PC-9 (cell line): ENCODE measurements at regions not wholly inside any gene's neighbourhood (a gene's known extent, or its start where the extent isn't known, plus 50 kb on each side); places are given as distances from the start of the nearest gene placed in this dataset.

Experiments
- BruUV-seq: library from RNA; stranded (reverse); fragments of 400-500 nt; replicated peaks from 2 replicates; lab custom pipeline; 2021; lab: Mats Ljungman, UMichigan
- CTCF ChIA-PET: fragments of 300-600 bp; sonication (Branson Sonifier 250); formaldehyde crosslinking; loops from one replicate; lab custom pipeline; 2022; ENCODE audit warnings: antibody characterized with exemption; lab: Charles Lee
- POLR2A ChIA-PET: fragments of 300-600 bp; sonication (Branson Sonifier 250); formaldehyde crosslinking; loops from one replicate; lab custom pipeline; 2022; ENCODE audit warnings: antibody characterized with exemption; ENCODE audit not compliant: unreplicated experiment; lab: Charles Lee
- DNase-seq, 2 experiments: peaks; one replicate each; pipeline versions ENCODE4 v3.0.0 to v3.0.0-alpha.2; 2015 to 2022; ENCODE audit warnings: mixed read lengths in 1 of 2
- H2AFZ ChIP-seq: fragments of 200-600 bp; sonication (generic); 2 replicates; pipeline ENCODE4 v1.8.1; 2017; ENCODE audit warnings: antibody characterized with exemption
- H3F3A ChIP-seq: fragments of 200-600 bp; sonication (generic); 2 replicates; pipeline ENCODE4 v1.8.1; 2017; ENCODE audit warnings: antibody characterized with exemption, mild to moderate bottlenecking, low read depth; ENCODE audit not compliant: insufficient read depth
- H3K27ac ChIP-seq: fragments of 200-600 bp; sonication (generic); 2 replicates; pipeline ENCODE4 v1.6.1; 2016; ENCODE audit warnings: mixed run types
- H3K27me3 ChIP-seq: fragments of 200-600 bp; sonication (generic); 2 replicates; pipeline ENCODE4 v1.6.1; 2016; ENCODE audit warnings: low read depth, mixed run types; ENCODE audit not compliant: insufficient read depth
- H3K36me3 ChIP-seq: fragments of 200-600 bp; sonication (generic); 2 replicates; pipeline ENCODE4 v1.6.1; 2016; ENCODE audit warnings: low read depth, mixed run types
- H3K4me1 ChIP-seq: fragments of 200-600 bp; sonication (generic); replicated peaks from 2 replicates; pipeline ENCODE4 v1.6.1; 2016; ENCODE audit warnings: mixed run types; ENCODE audit not compliant: insufficient read depth
- H3K4me2 ChIP-seq: fragments of 200-600 bp; sonication (generic); 2 replicates; pipeline ENCODE4 v1.6.1; 2017; ENCODE audit warnings: mixed run types
- H3K4me3 ChIP-seq: fragments of 200-600 bp; sonication (generic); 2 replicates; pipeline ENCODE4 v1.6.1; 2016; ENCODE audit warnings: mixed run types
- H3K79me2 ChIP-seq: fragments of 200-600 bp; sonication (generic); 2 replicates; pipeline ENCODE4 v1.6.1; 2017; ENCODE audit warnings: low read depth, mixed run types
- H3K9me2 ChIP-seq: fragments of 200-600 bp; sonication (generic); 2 replicates; pipeline ENCODE4 v1.8.1; 2017; ENCODE audit warnings: mild to moderate bottlenecking; ENCODE audit not compliant: insufficient read depth
- H3K9me3 ChIP-seq: fragments of 200-600 bp; sonication (generic); 2 replicates; pipeline ENCODE4 v1.8.1; 2016; ENCODE audit warnings: low read depth; ENCODE audit not compliant: insufficient read depth
- H4K20me1 ChIP-seq: fragments of 200-600 bp; sonication (generic); 2 replicates; pipeline ENCODE4 v1.8.1; 2017; ENCODE audit not compliant: insufficient read depth
- EZH2 ChIP-seq: fragments of 200-600 bp; sonication (generic); IDR thresholded peaks from 2 replicates; pipeline ENCODE4 v1.8.0; 2017; ENCODE audit warnings: antibody characterized with exemption, low read depth
- intact Hi-C: fragments of 100-400 bp; cut with micrococcal nuclease; formaldehyde crosslinking; loops from one replicate; pipeline ENCODE4 v1.10.0; 2022; ENCODE audit not compliant: unreplicated experiment
- TF ChIP-seq, protein P1 (sequence below): fragments of 200-600 bp; sonication (generic); conservative IDR thresholded peaks from 2 replicates; pipeline ENCODE4 v1.6.1; 2017; ENCODE audit warnings: mixed run types, antibody characterized with exemption, mild to moderate bottlenecking, moderate library complexity

DNA sequence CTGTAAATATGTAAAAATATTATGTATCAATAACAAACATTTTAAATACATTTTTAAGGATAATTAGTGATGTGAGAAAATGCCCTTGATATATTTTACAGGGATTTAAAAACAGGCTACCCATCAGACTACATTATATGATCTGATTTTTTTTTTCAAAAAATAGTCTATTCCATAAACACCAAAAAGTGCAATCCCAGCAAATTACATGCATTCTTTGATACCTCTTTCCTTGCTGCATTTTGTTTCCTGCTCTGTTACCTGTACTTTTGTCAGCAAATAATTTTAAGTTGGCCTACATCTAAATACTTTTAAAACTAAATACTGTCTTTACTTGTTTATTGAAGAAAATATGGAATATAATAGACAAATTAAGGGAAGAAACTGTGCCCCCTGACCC is 306.2 kb upstream of the ARID1B start:
- CTCF ChIA-PET = no interaction called here

DNA sequence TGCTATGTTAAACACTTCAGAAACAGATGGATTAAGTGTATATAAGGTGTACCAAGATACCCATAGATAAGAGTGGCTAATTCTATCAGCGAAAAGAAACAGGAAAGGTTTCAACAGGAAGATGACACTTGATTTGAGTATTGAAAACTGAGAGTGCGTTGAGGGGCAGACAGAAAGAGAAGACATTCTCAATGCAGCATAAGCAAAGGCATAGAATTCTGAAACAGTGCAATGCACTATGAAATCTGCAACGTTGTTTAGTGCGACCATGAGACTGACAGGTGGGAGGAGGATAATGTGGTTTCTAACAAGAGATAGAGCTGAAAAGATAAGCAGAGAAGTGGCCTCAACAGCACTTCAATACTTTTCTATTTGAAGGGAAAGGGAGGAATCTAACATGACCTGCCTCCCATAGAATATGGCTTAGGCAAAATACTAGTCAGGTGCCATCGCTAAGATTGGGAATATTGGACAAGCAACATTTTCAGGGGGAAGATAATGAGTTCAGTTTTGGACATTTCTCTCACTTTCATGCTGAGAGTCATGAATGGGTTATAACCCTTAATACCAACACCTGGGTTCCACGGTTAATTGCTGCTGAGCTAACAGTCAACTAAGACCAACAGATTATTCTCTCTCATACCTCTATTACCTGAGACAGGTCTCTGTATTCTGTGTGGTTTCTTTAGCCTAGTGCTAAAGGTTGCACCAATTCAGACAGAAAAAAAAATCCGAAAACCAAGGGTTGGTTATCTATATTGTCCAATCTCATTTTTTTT is 312.9 kb upstream of the ARID1B start:
- no TSS peak for BruUV-seq
- Histone ChIP-seq H3K4me3 (no peak overlapping the region), H3K27ac (no peak overlapping the region), H3K4me1 (no peaks in the 10 kb centered on the region), H3F3A (no peaks in the 10 kb centered on the region), H3K9me3 (no peaks in the 10 kb centered on the region), H4K20me1 (no peaks in the 10 kb centered on the region), H3K4me2 (no peak overlapping the region), H2AFZ (no peak overlapping the region), H3K27me3 (no peaks in the 10 kb centered on the region), H3K9me2 (no peaks in the 10 kb centered on the region), H3K79me2 (no peaks in the 10 kb centered on the region), H3K36me3 (no peaks in the 10 kb centered on the region)
- DNase-seq = no peak
- intact Hi-C loops = no loop called here
- POLR2A ChIA-PET = no interaction called here
- CTCF ChIA-PET = no interaction called here
- TF ChIP-seq, protein P1, sequence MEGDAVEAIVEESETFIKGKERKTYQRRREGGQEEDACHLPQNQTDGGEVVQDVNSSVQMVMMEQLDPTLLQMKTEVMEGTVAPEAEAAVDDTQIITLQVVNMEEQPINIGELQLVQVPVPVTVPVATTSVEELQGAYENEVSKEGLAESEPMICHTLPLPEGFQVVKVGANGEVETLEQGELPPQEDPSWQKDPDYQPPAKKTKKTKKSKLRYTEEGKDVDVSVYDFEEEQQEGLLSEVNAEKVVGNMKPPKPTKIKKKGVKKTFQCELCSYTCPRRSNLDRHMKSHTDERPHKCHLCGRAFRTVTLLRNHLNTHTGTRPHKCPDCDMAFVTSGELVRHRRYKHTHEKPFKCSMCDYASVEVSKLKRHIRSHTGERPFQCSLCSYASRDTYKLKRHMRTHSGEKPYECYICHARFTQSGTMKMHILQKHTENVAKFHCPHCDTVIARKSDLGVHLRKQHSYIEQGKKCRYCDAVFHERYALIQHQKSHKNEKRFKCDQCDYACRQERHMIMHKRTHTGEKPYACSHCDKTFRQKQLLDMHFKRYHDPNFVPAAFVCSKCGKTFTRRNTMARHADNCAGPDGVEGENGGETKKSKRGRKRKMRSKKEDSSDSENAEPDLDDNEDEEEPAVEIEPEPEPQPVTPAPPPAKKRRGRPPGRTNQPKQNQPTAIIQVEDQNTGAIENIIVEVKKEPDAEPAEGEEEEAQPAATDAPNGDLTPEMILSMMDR = no peak
- no peak for TF ChIP-seq EZH2

More for the DNA sequence above, 306.2 kb upstream of the ARID1B start:
- H3K4me2 ChIP-seq = no peak overlapping the region
- TF ChIP-seq EZH2 = no peak
- TF ChIP-seq, protein P1 = no peak
- no peaks in the 10 kb centered on the region for H3K4me1 ChIP-seq
- no peaks in the 10 kb centered on the region for H3F3A ChIP-seq
- H3K36me3 ChIP-seq = no peaks in the 10 kb centered on the region
- no peak for DNase-seq
- intact Hi-C loops = no loop called here
- H3K27ac ChIP-seq = no peak overlapping the region
- no peaks in the 10 kb centered on the region for H3K79me2 ChIP-seq
- POLR2A ChIA-PET = no interaction called here
- peaks cover 6% of the 10 kb centered on the region; the same call in 1 of the 2 replicates for H3K9me3 ChIP-seq
- no peak overlapping the region for H2AFZ ChIP-seq
- H3K4me3 ChIP-seq = no peak overlapping the region
- no peaks in the 10 kb centered on the region for H3K27me3 ChIP-seq
- no TSS peak for BruUV-seq
- H3K9me2 ChIP-seq = no peaks in the 10 kb centered on the region
- H4K20me1 ChIP-seq = no peaks in the 10 kb centered on the region

DNA sequence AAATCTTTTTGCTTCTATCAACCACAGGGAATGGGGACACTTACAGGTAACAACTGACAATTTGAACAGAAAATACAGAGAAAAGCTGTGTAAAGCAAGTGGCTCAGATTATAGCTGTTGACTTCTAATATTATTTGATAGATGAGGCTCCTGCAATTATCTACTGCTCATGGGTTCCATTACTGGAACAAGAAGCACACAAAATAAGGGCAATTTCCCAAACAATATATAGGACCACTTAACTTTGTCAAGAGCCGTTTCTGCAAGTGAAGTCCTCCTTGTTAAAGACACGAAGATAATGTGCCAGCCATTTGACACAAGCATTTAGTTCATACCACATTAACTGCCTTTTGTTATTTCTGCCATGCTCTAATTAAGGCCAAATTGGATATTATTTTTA is 315.5 kb upstream of the ARID1B start:
- H3K36me3 ChIP-seq = no peaks in the 10 kb centered on the region
- H3K9me3 ChIP-seq = no peaks in the 10 kb centered on the region
- CTCF ChIA-PET = no interaction called here
- H3K4me2 ChIP-seq = no peak overlapping the region
- H2AFZ ChIP-seq = no peak overlapping the region
- intact Hi-C loops = no loop called here
- H4K20me1 ChIP-seq = no peaks in the 10 kb centered on the region
- H3K4me1 ChIP-seq = no peaks in the 10 kb centered on the region
- no peak overlapping the region for H3K27ac ChIP-seq
- H3K4me3 ChIP-seq = no peak overlapping the region
- TF ChIP-seq, protein P1 = no peak
- no peak for TF ChIP-seq EZH2
- H3F3A ChIP-seq = no peaks in the 10 kb centered on the region
- POLR2A ChIA-PET = no interaction called here
- no peaks in the 10 kb centered on the region for H3K79me2 ChIP-seq
- no peaks in the 10 kb centered on the region for H3K27me3 ChIP-seq
- DNase-seq = no peak
- BruUV-seq = no TSS peak
- H3K9me2 ChIP-seq = no peaks in the 10 kb centered on the region
